NCI-H2171 (cell line): ENCODE measurements at regions not wholly inside any gene's neighbourhood (a gene's known extent, or its start where the extent isn't known, plus 50 kb on each side); places are given as distances from the start of the nearest gene placed in this dataset.

Experiments used
- DNase-seq: peaks from one replicate; lab custom pipeline; 2025; lab: John Stamatoyannopoulos, UW

DNA sequence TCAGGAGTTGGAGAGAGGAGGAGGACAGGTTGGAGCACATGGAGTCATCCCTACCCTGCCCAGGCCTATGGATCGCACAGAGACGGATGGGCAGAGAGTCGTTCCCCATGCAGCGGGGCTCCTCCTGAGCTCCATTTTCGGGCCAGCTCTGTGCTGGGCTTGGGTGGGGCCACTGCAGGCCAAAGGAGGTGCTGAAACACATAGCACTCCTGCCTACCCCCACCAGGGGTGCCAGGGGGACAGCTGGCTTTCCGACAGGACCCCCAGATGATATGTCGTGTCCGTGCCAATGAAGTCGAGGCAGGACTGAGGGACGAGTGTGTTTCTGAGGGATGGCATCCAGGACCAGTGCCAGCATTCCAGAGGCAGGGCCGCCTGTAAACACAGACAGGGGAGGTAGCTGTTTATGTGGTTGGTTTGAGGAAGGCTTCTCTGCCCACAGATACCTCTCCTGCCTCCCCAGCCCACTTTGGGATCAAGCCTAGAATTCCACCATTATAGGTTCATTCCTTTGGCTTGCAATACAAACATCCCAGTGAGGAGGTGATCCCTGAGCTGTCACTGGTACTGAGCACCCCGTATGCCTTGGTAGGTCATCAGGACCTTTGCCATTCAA lies 116.6 kb downstream of the GLI2 start:
- DNase-seq = no peak

DNA sequence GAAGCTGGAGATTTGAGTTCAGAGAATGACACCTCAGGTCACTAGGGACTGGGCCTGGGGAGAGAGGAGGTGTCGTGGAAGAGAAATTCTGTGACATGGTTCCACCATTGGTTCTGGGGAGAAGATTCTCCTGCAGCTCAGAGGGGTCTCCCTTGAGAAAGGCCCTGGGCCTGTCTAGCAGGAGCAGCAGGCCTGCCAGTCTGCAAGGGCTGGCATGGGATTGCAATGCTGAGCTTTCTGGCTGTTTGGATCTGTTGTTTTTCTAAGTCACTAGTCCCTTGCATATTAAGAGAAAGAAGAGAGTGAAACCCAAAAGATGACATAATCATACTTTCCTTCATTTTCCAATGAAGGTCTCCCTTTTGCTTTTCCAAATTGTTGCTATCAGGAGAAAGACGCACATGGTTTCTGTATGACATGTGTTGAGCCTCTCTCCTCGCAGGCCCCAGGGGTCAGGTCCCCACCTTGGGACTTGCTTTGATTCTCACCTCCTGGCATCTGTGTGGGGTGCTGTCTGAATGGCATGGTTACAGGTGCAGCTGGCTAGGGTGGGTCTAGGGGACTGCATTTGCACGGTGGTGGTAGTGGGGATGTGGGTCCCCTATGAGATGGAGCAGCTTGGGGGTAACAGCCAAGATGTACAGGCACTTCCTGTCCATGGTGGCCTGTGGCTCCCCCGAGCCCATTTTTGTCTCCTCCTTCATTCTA lies 117.8 kb downstream of the GLI2 start:
- no peak for DNase-seq

DNA sequence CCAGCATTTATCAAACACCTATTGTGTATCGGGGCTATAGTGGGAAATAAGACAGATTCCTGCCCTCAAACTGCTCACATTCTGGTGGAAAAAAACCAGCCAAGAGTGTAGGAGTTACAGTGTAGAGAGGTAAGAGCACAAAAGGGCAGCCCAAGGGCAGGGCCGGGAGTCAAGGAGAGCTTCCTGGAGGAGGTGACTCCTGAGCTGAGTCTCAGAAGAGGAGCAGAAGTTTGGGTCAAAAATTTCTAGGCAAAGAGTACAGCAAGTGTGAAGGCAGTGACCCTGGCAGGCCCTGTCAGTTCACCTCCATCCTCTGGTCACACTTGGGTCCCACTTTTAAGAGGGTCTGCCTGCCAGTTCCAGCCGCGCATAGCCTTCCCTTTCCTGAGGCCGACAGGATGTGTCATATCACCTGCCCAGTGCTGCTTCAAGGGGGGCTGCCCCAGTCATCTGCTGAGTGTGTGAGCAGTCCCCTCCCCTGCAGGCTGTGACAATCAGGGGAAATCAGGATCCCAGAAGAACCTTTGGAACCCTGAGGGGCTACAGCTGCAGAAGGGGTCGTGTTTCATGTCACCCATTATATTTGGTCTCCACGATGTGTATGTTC lies 118.4 kb downstream of the GLI2 start:
- no peak for DNase-seq

DNA sequence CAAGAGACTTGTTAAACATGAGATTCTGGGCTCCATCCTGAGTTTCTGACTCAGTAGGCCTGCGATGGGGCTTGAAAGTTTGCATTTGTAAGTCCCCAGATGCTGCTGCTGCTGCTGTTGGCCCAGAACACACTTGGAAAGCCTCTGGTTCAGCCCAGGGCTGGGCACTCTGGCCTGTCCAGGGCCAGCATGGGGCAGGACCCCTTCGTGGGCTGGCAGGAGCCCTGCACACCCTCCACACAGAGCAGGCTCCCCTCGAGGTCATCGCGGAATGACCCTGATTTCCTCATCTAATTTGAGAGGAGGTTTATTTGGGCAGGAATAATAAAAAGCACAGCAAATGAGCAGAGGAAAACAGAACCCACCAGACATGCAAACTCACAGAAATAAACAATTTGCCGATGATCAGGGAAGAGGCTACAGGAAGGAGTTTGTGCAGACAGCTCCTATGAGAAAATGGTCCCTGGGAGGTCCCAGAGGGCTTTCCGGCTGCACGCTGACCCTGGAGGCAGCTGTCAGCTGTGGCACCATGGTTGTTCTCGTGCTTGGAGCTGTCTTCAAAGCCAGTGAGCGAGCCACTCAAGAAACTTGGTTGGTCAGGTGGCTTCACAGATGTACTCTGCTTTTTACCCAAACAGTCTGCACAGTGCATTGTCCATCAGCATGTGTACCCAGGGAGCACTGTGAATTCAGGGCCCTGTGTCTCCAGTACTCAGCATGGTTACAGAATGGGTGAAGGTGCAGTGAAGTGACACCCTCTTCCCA lies 119.3 kb downstream of the GLI2 start:
- DNase-seq = no peak

DNA sequence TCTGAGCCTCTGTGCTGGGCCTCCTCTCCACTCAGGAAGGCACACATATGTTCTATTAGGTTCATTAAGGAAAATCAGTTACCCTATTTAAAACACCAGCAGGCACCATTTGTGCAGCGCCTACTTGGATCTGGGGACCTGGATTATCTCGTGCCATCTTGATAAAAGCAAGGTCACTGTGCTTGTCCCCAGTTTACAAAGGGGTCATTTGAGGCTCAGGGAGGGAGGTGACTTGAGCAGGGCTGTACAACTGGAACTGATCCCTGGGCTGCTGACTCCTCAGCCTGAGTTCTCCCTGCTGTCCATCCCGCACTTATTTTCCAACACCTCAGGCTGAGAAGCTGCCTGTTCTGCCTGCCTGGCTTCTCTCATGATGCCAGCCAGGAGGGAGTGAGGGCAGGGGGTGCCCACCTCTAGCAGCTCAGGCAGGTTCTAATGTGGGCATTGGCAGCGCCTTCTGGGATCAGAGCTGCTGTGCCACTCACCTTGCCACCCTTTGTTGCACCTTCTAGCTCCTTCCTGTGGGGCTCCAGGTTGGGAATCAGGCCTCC lies 120.3 kb downstream of the GLI2 start:
- no peak for DNase-seq

DNA sequence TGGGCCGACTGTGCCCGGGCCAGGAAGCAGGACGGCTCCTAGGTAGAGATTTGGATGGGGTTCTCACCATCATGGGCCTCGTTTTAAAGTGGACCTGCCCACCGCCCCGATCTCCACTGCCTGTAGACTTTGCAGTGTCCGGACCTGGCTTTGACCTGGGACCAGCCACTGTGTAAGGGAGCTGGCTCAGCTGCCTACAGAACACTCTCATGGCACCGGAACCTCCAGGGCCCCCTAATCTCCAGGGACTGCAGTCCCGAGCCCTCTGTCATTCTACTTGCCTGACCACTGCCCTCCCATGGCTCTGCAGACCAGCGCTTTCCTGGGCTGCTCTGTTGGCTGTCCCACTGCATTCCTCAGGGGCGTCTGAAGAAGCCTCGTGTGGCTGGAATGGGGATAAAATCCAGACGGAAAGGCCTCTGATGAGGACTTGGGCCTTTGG lies 120.8 kb downstream of the GLI2 start:
- DNase-seq = no peak

DNA sequence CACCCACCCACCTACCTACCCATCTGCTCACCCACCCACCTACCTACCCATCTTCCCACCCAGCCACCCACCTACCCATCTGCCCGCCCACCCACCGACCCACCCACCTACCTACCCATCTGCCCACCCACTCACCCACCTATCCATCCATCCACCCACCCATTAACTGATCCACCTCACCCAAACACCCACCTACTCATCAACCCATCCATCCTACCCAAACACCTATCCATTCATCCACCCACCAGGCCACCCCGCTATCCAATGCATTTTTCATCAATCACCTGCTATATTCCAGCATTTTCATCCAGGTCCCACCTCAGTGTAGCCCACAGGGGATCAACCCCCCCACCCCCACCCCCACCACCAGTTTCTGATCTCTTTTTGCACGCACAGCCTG lies 121.8 kb downstream of the GLI2 start:
- DNase-seq = no peak

DNA sequence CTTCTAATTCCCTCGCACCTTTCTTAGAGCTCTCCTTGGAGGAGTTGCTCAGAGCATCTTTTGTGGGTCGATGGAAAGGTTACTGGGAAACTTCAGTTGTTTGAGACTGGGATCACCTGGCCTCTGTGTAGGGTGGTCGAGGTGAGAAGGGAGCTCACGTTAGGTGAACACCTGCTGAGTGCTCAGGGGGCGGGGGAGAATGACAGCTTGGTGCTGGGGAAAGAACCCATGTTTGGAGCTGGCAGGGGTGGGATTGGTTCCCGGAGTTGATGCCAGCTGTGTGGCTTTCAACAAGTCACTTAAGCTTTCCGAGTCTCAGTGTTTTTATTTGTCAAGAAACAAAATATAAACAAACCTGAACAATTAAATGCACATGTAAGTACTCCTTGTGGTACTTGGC lies 122.3 kb downstream of the GLI2 start:
- no peak for DNase-seq

DNA sequence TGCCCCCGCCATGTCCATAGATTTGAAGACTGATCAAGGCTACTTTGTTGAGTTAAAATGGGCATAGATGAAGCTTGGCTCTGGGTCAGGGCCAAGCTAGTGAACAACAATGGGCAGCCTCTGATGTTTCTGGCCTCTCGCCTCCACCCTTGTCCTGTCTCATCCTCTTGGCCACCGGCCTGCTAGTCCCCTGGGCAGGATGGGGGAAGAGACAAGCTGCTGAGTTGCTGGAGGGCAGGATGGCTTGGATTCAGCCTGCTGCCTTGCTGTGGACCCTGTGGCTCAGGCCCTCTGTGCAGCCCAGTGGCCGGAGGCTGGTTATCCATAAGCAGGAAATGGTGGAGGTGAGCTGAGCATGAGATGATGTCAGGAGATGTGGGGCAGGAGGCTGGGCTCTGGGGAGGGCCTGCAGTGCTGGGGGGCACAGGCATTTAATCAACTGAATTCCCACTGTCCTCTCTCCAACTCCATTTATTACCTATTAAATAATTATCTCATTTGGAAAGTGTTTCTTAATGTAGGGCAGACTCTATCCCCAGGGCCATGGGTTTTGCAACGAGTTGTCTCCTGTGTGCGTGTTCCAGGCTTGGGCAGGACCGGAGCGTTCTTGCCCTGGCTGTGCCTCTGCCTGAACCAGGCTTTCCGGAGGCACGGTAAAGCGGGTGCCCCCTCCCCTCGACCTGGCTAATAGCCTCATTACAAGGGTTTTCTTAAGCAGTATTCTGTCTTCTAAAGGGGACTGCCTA lies 122.9 kb downstream of the GLI2 start:
- DNase-seq = no peak

DNA sequence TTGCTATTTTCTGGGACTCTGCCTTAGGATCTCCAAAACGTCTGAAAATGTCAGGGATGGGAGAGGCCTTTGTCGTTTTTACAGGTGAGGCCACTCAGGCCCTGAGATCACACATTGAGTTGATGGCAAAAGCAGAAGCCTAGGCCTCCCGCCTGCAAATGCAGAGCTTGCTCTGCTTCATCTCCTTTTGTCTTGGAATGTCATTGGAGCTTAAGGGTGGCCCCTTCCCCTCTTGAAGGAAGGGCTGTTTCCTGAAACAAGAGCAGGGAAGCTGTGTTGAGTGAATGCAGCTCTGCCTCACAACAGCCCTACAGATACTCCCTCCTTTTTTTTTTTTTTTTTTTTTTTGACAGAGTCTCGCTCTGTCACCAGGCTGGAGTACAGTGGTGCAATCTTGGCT lies 123.5 kb downstream of the GLI2 start:
- no peak for DNase-seq

DNA sequence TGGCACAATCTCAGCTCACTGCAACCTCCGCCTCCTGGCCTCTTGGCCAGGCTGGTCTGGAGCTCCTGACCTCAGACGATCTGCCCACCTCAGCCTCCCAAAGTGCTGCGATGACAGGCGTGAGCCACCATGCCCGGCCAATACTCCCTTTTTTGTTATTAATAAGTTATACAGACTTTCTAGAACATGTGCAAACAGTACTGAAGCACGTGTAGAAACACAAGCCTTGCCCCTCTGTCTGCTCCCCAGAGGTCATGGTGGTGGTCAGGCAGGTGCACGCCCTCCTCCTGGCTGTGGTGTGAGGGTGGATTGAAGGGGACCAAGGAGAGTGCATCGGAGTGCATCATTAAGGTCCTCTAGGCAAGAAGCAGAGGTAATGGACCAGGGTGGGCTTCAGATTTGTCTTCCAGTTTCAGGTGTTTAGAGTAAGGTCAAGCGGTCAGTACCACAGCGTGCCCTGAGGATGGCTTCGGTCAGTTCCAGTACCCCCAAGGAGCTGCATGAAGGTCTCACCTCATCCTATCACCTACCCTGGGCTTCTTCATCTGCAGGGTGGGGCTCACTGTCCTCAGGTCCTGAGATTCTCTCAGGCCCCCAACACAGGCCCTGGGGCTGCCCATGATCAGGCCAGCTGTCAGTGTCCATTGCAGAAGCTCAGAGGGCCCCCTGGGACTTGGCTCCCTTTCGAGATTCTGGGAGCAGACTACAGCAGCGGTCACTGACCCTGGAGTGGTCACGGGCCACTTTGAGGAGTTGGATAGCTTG lies 124.3 kb downstream of the GLI2 start:
- DNase-seq = no peak

DNA sequence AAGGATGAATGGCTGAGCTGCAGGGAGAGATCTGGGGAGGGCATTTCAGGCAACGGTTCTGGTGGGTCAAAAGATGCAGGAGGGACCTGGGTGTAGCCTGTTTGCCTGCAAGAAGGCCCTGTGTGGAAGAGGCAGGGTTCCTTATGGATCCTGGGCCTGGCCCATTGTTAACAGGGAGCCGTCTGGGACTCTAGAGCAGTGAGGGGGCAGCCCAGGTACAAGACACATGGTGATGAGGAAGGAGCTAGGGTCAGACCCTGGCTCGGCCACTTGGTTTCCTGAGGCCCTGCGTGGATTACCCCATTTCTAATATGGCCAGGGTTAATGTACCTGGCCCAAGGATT lies 124.9 kb downstream of the GLI2 start:
- DNase-seq = no peak

DNA sequence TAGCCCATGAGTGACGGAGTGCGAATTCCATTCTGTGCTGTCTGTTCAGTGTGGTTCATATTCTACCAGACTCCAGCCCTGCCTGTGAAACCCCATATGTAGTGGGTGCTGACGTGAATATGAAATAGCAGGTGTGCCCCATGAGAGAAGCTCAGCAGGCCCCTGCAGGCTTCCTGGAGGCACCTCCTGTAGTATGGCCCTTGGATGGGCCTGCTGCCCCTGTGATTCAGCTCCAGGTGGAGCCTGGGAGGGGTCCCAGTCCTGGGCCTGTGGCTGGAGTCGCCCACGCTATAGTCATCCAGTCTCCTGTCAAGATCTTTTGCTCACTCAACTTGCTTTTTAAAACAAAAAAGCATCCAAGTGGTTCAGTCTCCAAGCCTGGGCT lies 125.5 kb downstream of the GLI2 start:
- no peak for DNase-seq

DNA sequence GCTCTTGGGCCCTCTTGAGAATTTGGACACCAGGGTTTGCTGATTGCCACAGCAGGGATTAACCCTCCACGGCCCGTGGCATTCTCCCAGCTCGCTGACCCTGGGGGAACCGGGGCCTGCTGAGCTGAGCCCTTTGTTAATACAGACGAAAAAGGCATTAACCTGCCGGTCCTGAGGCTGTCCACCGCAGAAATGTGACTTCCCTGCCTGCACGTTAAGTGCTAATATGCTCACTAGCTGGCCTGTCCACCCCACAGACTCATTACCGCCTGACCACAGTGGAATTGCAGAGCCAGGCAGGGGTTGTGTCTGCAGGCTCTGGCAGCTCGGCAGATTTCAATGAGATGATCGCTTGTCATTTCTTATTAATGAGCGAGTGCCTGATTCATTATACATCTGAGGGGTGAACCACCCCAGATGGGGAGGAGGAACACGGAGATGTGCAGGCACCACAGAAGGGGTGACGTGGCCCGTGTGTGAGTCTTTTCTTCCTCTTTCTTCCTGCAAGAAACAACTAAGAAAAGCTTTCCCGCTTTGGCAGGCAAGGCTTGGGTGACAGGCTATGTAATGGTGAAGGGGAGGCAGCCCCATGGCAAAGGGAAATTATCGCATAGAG lies 126.0 kb downstream of the GLI2 start:
- DNase-seq = no peak

DNA sequence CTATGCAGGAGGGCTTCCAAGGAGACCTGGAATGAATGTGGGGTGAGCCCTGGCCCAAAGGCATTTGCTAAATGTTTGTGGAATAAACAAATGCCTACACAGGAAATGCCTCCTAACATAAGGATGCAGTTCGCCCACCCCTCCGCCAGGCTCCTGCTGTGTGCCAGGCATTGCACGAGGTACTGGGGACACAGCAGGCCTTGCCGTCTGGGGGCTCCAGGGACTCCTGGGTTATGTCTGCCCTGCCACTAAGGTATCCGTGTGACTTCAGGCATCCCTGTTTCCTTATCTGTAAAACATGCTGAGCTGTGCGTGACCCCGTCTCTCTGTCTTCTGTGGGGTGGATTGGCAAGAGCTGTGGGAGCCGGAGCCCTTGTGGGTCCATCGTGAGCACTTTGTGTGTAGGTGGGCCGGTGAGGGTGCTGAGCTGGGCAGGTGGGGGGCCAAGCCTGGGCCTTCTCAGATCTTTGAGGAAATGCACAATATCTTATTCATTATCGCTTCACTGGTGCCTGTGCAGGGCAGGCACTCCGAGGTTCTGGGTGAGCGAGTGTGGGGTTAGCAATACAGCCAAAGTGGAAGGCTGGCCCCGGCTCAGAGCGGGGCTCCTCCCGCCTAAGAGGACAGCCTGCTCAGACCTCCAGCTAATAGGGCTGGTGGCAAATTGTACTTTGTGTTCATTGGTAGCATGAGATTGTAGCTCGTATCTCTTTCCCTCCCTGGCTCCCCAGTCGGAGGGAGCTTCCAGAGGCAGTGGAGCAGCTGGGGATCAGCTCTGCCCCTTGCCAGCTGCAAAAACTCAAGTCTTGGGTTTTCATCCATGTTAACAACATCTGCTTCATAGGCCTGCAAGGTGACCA lies 126.8 kb downstream of the GLI2 start:
- no peak for DNase-seq

DNA sequence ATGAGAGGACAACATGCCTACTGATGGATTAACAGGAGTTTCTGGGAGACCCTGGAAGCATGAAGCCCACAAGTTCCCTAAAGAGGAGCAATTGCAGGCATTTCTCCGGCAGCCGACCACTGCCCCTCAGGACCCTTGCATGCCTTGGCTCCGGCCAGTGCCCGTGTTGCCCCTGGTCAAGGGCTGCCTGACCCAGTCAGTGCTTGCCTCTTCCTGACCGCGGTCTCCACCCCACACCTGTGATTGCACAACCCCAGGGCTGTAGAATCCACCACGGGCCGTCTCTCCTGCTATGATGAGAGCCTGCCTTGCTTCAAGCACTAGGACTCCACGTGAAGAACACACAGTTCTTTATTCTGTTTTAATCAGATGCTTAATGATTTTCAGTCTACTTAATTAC lies 127.5 kb downstream of the GLI2 start:
- DNase-seq = no peak

DNA sequence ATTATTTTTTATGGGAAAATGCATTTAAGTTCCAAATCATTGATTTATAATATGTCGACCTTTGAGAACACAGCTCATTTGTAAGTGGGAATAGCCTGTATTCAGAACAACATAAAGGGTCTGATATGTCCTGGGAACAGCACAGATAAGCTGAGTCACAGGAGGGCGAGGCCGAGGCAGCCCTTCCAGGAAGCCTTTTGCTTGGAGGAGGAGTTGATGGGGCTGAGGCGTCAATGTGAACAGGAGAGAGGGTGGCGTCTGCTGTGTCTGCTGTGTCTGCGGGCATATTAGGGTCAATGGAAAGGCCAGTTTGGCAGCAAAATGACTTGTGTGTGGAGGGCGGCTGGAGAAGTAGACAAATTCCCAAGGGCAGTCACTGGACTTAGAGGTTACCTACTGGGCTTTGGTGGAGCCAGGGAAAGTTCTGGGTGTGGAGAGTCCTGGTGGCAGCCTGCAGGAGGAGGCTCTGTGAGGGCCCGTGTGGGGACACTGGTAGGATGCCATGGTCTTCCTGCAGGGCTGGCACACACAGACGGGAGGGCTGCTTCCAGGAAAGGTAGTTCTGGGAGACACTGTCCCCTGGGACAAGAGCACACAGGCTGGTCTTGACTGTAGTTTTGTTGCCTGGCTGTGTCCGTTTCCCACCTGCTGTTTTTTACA lies 128.1 kb downstream of the GLI2 start:
- no peak for DNase-seq

DNA sequence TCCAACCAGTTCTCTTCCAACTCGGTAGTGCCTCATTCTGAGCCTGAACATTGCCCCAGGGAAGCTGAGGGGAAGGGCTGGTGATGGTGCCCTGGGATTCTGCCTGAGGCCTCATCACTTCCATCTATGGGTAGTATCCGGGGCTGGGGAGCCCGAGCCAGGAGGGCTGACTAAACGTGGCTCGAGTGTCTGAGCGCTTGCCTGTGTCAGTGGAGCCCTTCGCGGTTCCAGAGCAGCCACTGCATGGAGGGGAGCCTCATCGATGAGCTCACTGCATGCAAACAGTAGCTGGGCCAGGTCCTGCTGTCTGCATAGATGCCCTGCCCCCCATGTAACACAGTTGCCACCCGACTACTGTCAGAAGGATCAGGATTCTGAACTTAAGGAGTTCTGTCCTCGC lies 129.3 kb downstream of the GLI2 start:
- no peak for DNase-seq

DNA sequence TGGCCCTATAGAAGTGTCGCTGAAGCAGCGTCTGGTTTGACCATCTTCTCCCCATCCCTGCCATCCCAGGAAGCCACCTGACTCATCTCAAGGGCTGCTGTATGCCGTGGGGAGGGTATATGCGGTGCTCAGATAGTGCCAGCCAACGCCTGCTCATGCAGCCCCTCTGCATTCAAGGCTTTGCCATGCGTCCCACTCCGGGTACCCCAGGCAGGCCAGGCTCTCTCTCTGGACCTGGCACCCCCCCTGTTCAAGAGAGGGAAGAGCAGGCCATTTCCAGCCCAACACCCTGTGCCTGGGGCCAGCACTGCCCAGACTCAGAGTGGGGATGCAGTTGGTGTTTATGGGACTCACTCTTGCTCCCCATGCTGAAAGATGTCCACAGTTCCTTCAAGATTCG lies 130.0 kb downstream of the GLI2 start:
- no peak for DNase-seq
